Thymus (tissue), 11 donors: ENCODE measurements at regions not wholly inside any gene's neighbourhood (a gene's known extent, or its start where the extent isn't known, plus 50 kb on each side); places are given as distances from the start of the nearest gene placed in this dataset.
"Not testable (repeated sequence)": the region's sequence is repeated elsewhere in the genome, so short reads cannot be mapped to it uniquely, and the experiment has no call there.

Experiments
- DNase-seq, 9 donors: peaks; one replicate each; pipeline ENCODE4 v3.0.0-alpha.2; 2013; ENCODE audit warnings: low spot score in 9 of 9, low read depth in 6 of 9, missing footprints in 1 of 9
- H3K27ac ChIP-seq, 2 donors: one replicate each; pipeline ENCODE4 v1.5.1; 2013; ENCODE audit warnings: control low read depth in 1 of 2, low read depth in 1 of 2, low read length in 1 of 2, mild to moderate bottlenecking in 1 of 2, moderate library complexity in 1 of 2
- H3K27me3 ChIP-seq, 2 donors: one replicate each; pipeline ENCODE4 v1.5.1; 2013; ENCODE audit warnings: low read length in 1 of 2; ENCODE audit not compliant: control insufficient read depth in 2 of 2, insufficient read depth in 1 of 2
- H3K36me3 ChIP-seq, 2 donors: one replicate each; pipeline ENCODE4 v1.5.1; 2013; ENCODE audit warnings: low read length in 1 of 2, mild to moderate bottlenecking in 1 of 2, moderate library complexity in 1 of 2; ENCODE audit not compliant: control insufficient read depth in 2 of 2, insufficient read depth in 2 of 2
- H3K4me1 ChIP-seq, 2 donors: one replicate each; pipeline ENCODE4 v1.5.1; 2013; ENCODE audit warnings: low read length in 2 of 2; ENCODE audit not compliant: control insufficient read depth in 2 of 2, insufficient read depth in 2 of 2
- H3K4me3 ChIP-seq, 2 donors: one replicate each; pipeline ENCODE4 v1.5.1; 2013; ENCODE audit warnings: low read length in 2 of 2, control low read depth in 1 of 2, mild to moderate bottlenecking in 1 of 2
- H3K9me3 ChIP-seq, 2 donors: one replicate each; pipeline ENCODE4 v1.5.1; 2013; ENCODE audit warnings: low read length in 1 of 2, mild to moderate bottlenecking in 1 of 2; ENCODE audit not compliant: control insufficient read depth in 2 of 2, insufficient read depth in 1 of 2
- WGBS: extraction: QIAGEN DNeasy Blood & Tissue Kit; methylation state at CpG from one replicate; pipeline ENCODE4 v1.1.7; 2013; 5-methylcytosine and 5-hydroxymethylcytosine counted together
- donor health status: healthy.

DNA sequence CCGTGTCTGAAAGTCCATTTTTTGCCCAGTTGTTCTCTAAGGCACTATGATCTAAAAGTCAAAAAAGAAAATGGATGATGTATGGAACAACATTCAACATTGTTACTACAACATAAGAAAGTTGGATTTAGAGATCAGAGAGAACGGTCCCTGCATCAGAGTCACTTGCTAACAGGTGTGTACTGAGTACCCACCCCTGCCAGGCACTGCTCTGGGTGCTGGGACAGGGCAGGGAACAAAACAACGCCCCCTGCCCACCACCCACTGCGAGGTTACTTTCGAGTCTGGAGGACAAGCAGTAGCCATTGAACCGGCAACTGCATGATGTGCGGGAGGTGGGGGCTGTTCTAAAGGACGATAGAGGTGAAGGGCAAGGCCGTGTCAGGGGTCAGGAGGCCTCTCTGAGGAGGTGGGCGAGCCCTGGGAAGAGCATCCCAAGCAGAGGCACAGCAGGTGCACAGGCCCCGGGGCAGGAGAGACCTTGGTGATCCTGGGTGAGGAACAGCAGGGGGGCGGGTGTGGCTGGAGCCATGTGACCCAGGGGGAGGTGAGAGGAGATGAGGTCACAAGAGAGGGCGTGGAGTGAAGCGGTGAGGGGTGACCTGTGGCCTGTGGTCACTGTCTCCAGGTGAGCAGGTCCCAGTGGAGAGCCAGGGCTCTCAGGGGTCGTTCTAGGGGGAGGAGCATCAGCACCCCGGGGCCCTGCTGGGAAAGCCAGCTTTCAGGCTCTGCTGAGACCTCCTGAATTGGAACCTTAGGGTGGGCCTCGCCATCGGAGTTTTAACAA, 197.5 kb upstream of the SULF2 start:
- peak overlapping the region; percentile 36 to 62 for H3K27ac ChIP-seq
- peak in 1 of 9 donors; percentile 32 for DNase-seq
- H3K4me3 ChIP-seq = no peak overlapping the region
- 88% methylated on average over 18 of the region's 18 CpGs for WGBS
- H3K4me1 ChIP-seq = peaks cover 21 to 56% of the 10 kb centered on the region in 2 donors
- no peaks in the 10 kb centered on the region for H3K27me3 ChIP-seq
- peaks cover 0 to 5% of the 10 kb centered on the region in 2 donors for H3K9me3 ChIP-seq
- H3K36me3 ChIP-seq = no peaks in the 10 kb centered on the region

DNA sequence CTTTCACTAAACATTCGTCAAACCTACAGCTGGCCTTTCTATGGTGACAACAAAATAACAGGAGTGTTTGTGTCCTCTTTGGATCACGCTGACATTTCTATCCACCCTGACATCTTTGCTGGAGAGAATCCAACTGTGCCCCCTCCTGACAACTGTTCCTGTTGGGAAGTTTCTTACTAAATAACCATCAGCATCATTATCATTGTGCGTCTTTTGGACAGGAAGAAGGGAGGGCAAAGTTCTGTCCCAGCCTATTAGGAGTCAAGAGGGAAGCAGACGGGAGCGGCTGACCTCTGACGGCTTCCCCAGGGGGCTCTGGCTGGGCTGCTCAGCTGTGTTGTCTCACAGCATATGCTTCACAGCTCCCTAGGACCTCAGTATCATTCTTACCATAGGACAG, 195.9 kb upstream of the SULF2 start:
- Histone ChIP-seq H3K27ac (peak overlapping the region in 1 of 2 donors; percentile 46), H3K27me3 (no peaks in the 10 kb centered on the region), H3K4me3 (no peak overlapping the region), H3K36me3 (no peaks in the 10 kb centered on the region), H3K9me3 (peaks cover 0 to 5% of the 10 kb centered on the region in 2 donors), H3K4me1 (peaks cover 21 to 70% of the 10 kb centered on the region in 2 donors)
- WGBS = 94% methylated on average over 6 of the region's 6 CpGs
- DNase-seq = no peak

DNA sequence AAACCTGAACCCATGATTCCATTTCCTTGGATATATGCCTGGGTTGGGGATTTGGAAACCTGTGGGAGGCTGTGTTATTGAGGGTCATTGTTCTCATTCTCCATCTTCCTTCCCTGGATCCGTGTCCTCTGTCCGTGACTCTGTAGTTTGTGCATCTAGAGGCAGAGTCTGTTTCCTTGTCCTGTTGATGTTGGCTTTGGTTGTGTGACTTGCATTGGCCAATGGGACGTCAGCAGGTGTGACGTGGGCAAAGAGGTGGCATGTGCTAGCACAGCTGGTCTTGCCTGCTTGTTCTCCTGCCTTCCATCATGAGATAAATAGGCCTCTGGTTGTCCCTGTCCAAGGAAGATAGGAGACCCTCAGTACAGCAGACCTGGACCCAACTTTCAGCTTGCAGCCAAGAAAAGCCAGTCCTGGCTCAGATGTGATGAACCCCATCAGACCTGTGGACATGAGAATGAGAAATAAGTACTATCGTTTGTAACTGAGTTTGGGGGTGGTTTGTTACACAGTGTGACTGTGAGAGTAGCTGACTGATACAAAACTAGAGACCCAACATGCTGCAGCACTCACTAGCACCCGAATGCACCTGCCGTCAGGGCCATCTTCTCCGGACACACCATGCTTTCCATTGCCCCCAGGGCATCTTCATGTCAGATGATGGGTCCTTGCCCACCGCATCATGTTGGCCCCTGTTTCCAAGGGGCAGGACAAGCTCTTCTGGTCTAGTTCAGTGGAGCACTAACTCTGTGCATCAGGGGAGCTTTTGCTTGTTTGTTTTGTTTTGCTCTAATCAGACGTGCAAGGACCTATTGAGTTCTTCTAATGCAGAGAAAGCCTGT, 195.3 kb upstream of the SULF2 start:
- Histone ChIP-seq H3K4me3 (no peak overlapping the region), H3K9me3 (peaks cover 0 to 5% of the 10 kb centered on the region in 2 donors), H3K27me3 (no peaks in the 10 kb centered on the region), H3K27ac (peak overlapping the region; percentile 15 to 46), H3K36me3 (no peaks in the 10 kb centered on the region), H3K4me1 (peaks cover 21 to 75% of the 10 kb centered on the region in 2 donors)
- 93% methylated on average over 10 of the region's 10 CpGs for WGBS
- DNase-seq = peak in 1 of 9 donors; percentile 30

DNA sequence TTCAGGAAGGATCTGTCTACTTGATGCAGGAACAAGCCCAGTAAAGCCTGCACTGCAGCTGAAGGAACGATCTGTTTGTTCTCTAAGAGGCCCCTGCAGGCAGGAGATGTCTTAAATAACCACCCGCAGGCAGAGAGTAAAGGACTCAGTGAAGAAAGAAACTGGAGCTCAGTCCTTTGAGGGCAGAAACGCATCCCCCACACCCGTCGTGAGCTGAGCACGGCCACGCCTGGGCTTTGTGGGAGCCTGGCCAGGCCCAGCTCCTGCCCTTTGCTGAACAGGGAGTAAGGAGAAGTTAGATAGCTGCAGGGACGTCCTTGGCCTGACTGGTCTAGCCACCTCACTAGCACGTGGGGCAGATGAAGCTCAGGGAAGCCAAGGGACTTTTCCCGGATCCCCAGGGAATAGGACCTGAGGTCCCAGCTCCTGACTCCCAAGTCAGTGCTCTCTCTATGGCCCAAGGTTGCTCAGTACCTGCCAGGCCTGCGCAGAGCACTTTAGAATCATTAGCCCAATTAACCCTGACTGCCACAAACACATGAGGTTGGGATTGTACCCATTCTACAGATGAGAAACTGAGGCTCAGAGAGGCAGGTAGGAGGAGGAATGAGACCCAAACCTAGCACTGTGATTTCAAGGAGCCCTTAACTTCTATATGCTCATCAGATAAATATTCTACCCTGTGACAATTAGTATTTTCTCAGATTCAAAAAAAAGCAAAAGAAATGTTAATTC, 194.2 kb upstream of the SULF2 start:
- peak overlapping the region; percentile 68 to 89 for H3K27ac ChIP-seq
- not testable (repeated sequence) for H3K4me3 ChIP-seq, H3K27me3 ChIP-seq, H3K36me3 ChIP-seq, H3K9me3 ChIP-seq
- WGBS = 53% methylated on average over 11 of the region's 11 CpGs
- peak in 1 of 9 donors; percentile 45 for DNase-seq
- H3K4me1 ChIP-seq = peaks cover 21 to 76% of the 10 kb centered on the region in 2 donors

DNA sequence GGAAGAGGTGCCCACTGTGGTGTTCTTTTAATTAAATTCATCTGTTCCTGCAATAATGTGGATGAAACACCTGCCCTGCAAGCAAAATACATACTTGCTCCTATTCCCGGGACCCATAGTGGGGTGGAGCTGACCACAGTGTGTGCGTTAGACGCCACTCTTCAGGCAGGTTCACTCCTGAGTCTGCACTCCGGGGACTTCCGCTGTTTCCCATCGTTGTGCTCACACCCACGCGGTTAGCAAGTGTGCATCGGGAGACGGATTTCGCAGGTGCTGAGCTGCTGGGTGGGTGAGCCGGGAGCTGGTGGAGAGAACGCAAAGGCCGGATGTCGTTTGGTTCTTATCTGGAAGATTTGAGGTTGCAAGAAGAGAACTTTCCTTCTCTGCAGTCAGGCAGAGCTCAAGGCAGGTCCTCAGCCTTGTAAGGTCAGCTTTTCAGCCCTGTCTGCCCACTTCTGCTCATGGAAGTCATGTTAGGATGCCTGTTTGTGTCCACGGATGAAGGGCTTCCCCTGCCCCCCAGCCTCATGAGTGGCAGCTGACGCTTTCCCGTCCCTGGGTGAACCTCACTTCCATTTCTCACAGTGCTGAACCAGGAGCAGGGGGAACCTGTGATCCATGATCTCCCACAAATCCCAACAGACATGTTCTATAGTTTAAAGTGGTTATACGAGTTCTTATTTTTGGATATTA, 193.3 kb upstream of the SULF2 start:
- Histone ChIP-seq H3K4me3 (peak overlapping the region in 1 of 2 donors; percentile 17), H3K4me1 (peaks cover 18 to 68% of the 10 kb centered on the region in 2 donors), H3K27ac (peak overlapping the region; percentile 68 to 89)
- H3K9me3 ChIP-seq, H3K27me3 ChIP-seq, H3K36me3 ChIP-seq: not testable (repeated sequence)
- peak in 1 of 9 donors; percentile 48 for DNase-seq
- WGBS = 60% methylated on average over 4 of the region's 19 CpGs

DNA sequence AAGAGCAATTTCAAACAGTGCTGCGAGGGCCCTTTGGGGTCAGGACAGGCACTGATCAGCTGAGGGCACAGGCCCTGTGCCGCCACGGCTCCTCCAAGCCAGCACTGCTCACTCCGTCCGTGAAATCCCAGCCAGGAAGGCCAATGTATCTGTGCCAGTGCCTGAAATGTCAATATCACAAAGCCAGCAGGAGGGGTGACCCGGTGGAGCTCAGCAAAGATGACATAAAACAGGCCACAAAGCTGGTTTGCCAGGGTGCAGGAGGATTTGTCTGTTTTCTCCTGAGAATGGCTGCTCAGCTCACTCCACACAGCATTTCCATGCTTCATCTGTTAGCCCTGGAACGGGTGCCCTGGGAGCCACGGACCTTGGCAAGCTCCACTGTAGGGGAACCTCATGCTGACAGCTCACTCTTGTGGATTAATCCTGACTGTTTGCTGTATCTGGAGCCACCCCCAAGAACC, 192.5 kb upstream of the SULF2 start:
- H3K4me3 ChIP-seq, H3K9me3 ChIP-seq, H3K36me3 ChIP-seq, H3K27me3 ChIP-seq: not testable (repeated sequence)
- 77% methylated on average over 8 of the region's 8 CpGs for WGBS
- Histone ChIP-seq H3K27ac (peak overlapping the region; percentile 68 to 82), H3K4me1 (peaks cover 14 to 60% of the 10 kb centered on the region in 2 donors)
- DNase-seq = peak in 1 of 9 donors; percentile 41

DNA sequence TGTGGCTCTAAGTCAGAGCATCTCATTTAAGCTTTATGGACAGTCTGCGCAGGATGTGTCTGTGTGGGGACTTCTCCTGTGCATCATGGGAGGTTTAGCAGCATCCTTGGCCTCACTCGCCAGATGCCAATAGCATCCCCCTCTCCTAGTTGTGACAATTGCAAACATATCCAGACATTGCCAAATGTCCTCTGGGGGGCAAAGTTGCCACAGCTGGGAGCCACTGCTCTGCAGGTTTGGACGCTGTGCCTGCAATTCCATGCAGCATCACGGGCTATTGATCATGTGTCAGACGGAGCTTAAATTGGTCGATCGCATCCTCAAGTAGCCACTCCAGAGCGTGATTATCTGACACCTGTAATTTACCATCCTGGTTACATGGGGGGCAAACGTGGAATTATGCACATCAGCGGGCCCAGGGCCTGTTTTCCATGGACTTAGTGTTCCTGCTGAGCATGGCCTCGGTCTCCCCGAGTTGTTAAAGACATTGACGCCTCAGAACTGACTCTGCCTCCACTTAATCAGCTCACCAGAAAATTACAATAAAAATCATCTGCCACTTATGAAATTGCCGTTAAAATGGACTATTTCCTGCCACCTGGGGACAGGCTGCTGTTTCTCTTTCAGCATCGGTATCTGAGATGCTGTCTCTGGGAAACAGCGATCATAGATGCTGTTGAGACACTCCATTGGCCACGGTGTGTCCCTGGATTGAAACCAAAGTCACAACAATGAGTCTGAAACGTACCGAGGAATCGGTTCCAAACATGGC, 191.9 kb upstream of the SULF2 start:
- not testable (repeated sequence) for H3K9me3 ChIP-seq, H3K36me3 ChIP-seq, H3K27me3 ChIP-seq, H3K4me3 ChIP-seq
- peaks cover 10 to 59% of the 10 kb centered on the region in 2 donors for H3K4me1 ChIP-seq
- WGBS = 74% methylated on average over 20 of the region's 20 CpGs
- H3K27ac ChIP-seq = peak overlapping the region; percentile 36 to 82
- peak in 1 of 9 donors; percentile 57 for DNase-seq
